Esophagus muscularis mucosa (tissue), 4 donors: ENCODE measurements at regions not wholly inside any gene's neighbourhood (a gene's known extent, or its start where the extent isn't known, plus 50 kb on each side); places are given as distances from the start of the nearest gene placed in this dataset.

Experiments used
- DNase-seq: peaks from one replicate; pipeline ENCODE4 v3.0.0-alpha.2; 2017; ENCODE audit errors: extremely low spot score
- H3K27ac ChIP-seq, 4 donors: fragments of 200-600 bp; sonication (generic); replicated peaks in 1 of 4; 1 replicate in 3 of 4; 2 replicates in 1 of 4; pipeline ENCODE4 v1.5.1; 2016 to 2019; ENCODE audit warnings: mild to moderate bottlenecking in 1 of 4
- H3K27me3 ChIP-seq, 4 donors: fragments of 200-600 bp; sonication (generic); one replicate each; pipeline versions ENCODE4 v1.5.1 to v1.6.0; 2016 to 2019
- H3K36me3 ChIP-seq, 4 donors: fragments of 200-600 bp; sonication (generic); one replicate each; pipeline ENCODE4 v1.5.1; 2016 to 2019
- H3K4me1 ChIP-seq, 4 donors: fragments of 200-600 bp; sonication (generic); one replicate each; pipeline ENCODE4 v1.5.1; 2016 to 2019
- H3K4me3 ChIP-seq, 4 donors: fragments of 200-600 bp; sonication (generic); 1 replicate in 2 of 4; 2 replicates in 2 of 4; pipeline ENCODE4 v1.5.1; 2016 to 2019; ENCODE audit warnings: mild to moderate bottlenecking in 4 of 4, moderate library complexity in 1 of 4
- H3K9me3 ChIP-seq, 4 donors: fragments of 200-600 bp; sonication (generic); 1 replicate in 3 of 4; 2 replicates in 1 of 4; pipeline ENCODE4 v1.5.1; 2016 to 2019
- CTCF ChIP-seq, 3 experiments: fragments of 200-600 bp in 2 of 3; fragments of 450-650 bp in 1 of 3; sonication (generic) in 2 of 3; IDR thresholded peaks; one replicate each; pipeline ENCODE4 v1.5.1; 2017 to 2019; ENCODE audit warnings: antibody characterized with exemption in 3 of 3, mild to moderate bottlenecking in 2 of 3, moderate library complexity in 1 of 3
- EP300 ChIP-seq: sonication (generic); formaldehyde crosslinking; IDR thresholded peaks from one replicate; pipeline ENCODE4 v1.6.1; 2017; ENCODE audit warnings: antibody characterized with exemption
- POLR2A ChIP-seq: fragments of 450-650 bp; IDR thresholded peaks from one replicate; pipeline ENCODE4 v1.6.1; 2017; ENCODE audit warnings: antibody characterized with exemption, moderate library complexity, mild to moderate bottlenecking, low read depth
- POLR2AphosphoS5 ChIP-seq, 2 donors: sonication (generic); formaldehyde crosslinking; IDR thresholded peaks; one replicate each; pipeline ENCODE4 v1.6.1; 2017; ENCODE audit warnings: antibody characterized with exemption in 2 of 2
- WGBS: methylation state at CpG from one replicate; pipeline ENCODE4 v1.1.5; 2018; 5-methylcytosine and 5-hydroxymethylcytosine counted together
- intact Hi-C: fragments of 100-400 bp; cut with DNase I; formaldehyde crosslinking; loops from one replicate; pipeline ENCODE4 v1.15.1; 2023

- Histone ChIP-seq H3K27me3 (no peaks in the 10 kb centered on the region), H3K27ac (no peak overlapping the region), H3K36me3 (no peaks in the 10 kb centered on the region), H3K4me3 (no peak overlapping the region), H3K4me1 (no peaks in the 10 kb centered on the region), H3K9me3 (no peaks in the 10 kb centered on the region)
- intact Hi-C loops = no loop called here
- DNase-seq = no peak
- WGBS = 85% methylated on average over 3 of the region's 3 CpGs
- no peak for TF ChIP-seq POLR2A
- TF ChIP-seq EP300 = no peak
- TF ChIP-seq POLR2AphosphoS5 (IDR thresholded peaks at IDR 0.05) = no peak
- TF ChIP-seq CTCF (IDR thresholded peaks at IDR 0.05) = no peak
These were observed 285.3 kb upstream of the GADL1 start for GRCh38 chr3:31179768-31180167.

- 85% methylated on average over 1 of the region's 1 CpG for WGBS
- Histone ChIP-seq H3K4me1 (peaks cover 0 to 3% (median 0%) of the 10 kb centered on the region in 4 donors), H3K27me3 (no peaks in the 10 kb centered on the region), H3K9me3 (no peaks in the 10 kb centered on the region), H3K36me3 (no peaks in the 10 kb centered on the region), H3K27ac (no peak overlapping the region), H3K4me3 (no peak overlapping the region)
- no peak for TF ChIP-seq POLR2AphosphoS5 (IDR thresholded peaks at IDR 0.05)
- TF ChIP-seq POLR2A = no peak
- TF ChIP-seq EP300 = no peak
- TF ChIP-seq CTCF (IDR thresholded peaks at IDR 0.05) = no peak
- DNase-seq = no peak
- intact Hi-C loops = no loop called here
These were observed 285.8 kb upstream of the GADL1 start for GRCh38 chr3:31180274-31180673.

- 97% methylated on average over 10 of the region's 16 CpGs for WGBS
- H3K4me3 ChIP-seq = no peak overlapping the region
- no peaks in the 10 kb centered on the region for H3K36me3 ChIP-seq
- no peak for DNase-seq
- H3K27me3 ChIP-seq = no peaks in the 10 kb centered on the region
- H3K27ac ChIP-seq = no peak overlapping the region
- no peaks in the 10 kb centered on the region for H3K9me3 ChIP-seq
- H3K4me1 ChIP-seq = peaks cover 0 to 3% (median 0%) of the 10 kb centered on the region in 4 donors
- no peak for TF ChIP-seq EP300
- TF ChIP-seq CTCF (IDR thresholded peaks at IDR 0.05) = no peak
- TF ChIP-seq POLR2A = no peak
- TF ChIP-seq POLR2AphosphoS5 (IDR thresholded peaks at IDR 0.05) = no peak
- intact Hi-C loops = no loop called here
These were observed 287.2 kb upstream of the GADL1 start for GRCh38 chr3:31181661-31182060.

GRCh38 chr3:31182661-31183060 lies 288.2 kb upstream of the GADL1 start:
- Histone ChIP-seq H3K9me3 (no peaks in the 10 kb centered on the region), H3K4me1 (peaks cover 0 to 3% (median 0%) of the 10 kb centered on the region in 4 donors), H3K27ac (no peak overlapping the region), H3K36me3 (no peaks in the 10 kb centered on the region), H3K4me3 (no peak overlapping the region), H3K27me3 (no peaks in the 10 kb centered on the region)
- DNase-seq = no peak
- no peak for TF ChIP-seq CTCF (IDR thresholded peaks at IDR 0.05)
- no peak for TF ChIP-seq EP300
- TF ChIP-seq POLR2A = no peak
- no peak for TF ChIP-seq POLR2AphosphoS5 (IDR thresholded peaks at IDR 0.05)
- intact Hi-C loops = no loop called here
- WGBS = 93% methylated on average over 1 of the region's 1 CpG

- Histone ChIP-seq H3K27me3 (no peaks in the 10 kb centered on the region), H3K9me3 (no peaks in the 10 kb centered on the region), H3K4me1 (peaks cover 0 to 3% (median 0%) of the 10 kb centered on the region in 4 donors), H3K36me3 (no peaks in the 10 kb centered on the region), H3K27ac (no peak overlapping the region), H3K4me3 (no peak overlapping the region)
- intact Hi-C loops = no loop called here
- 54% methylated on average over 3 of the region's 3 CpGs for WGBS
- DNase-seq = no peak
- no peak for TF ChIP-seq POLR2A
- TF ChIP-seq EP300 = no peak
- no peak for TF ChIP-seq CTCF (IDR thresholded peaks at IDR 0.05)
- no peak for TF ChIP-seq POLR2AphosphoS5 (IDR thresholded peaks at IDR 0.05)
These were observed 290.0 kb upstream of the GADL1 start for GRCh38 chr3:31184261-31185061.
